Uterus (tissue), 3 donors: ENCODE measurements at regions not wholly inside any gene's neighbourhood (a gene's known extent, or its start where the extent isn't known, plus 50 kb on each side); places are given as distances from the start of the nearest gene placed in this dataset.

Source experiments
- DNase-seq, 2 donors: peaks; one replicate each; pipeline ENCODE4 v3.0.0-alpha.2; 2019 to 2020
- H3K27ac ChIP-seq, 2 donors: fragments of 200-600 bp; sonication (generic); 1 replicate in 1 of 2; 2 replicates in 1 of 2; pipeline ENCODE4 v1.5.1; 2016 to 2018
- H3K27me3 ChIP-seq, 2 donors: fragments of 200-600 bp; sonication (generic); one replicate each; pipeline ENCODE4 v1.5.1; 2018 to 2019; ENCODE audit warnings: control low read depth in 1 of 2
- H3K36me3 ChIP-seq, 2 donors: fragments of 200-600 bp; sonication (generic); one replicate each; pipeline ENCODE4 v1.5.1; 2019; ENCODE audit warnings: control low read depth in 1 of 2
- H3K4me1 ChIP-seq, 2 donors: fragments of 200-600 bp; sonication (generic); one replicate each; pipeline ENCODE4 v1.5.1; 2018 to 2019; ENCODE audit warnings: control low read depth in 1 of 2
- H3K4me3 ChIP-seq, 2 donors: fragments of 200-600 bp; sonication (generic); 1 replicate in 1 of 2; 2 replicates in 1 of 2; pipeline ENCODE4 v1.5.1; 2018 to 2019; ENCODE audit warnings: mild to moderate bottlenecking in 1 of 2
- H3K9me3 ChIP-seq, 2 donors: fragments of 200-600 bp; sonication (generic); one replicate each; pipeline ENCODE4 v1.5.1; 2019; ENCODE audit warnings: control low read depth in 1 of 2
- POLR2A ChIP-seq, 2 donors: fragments of 450-650 bp; IDR thresholded peaks; one replicate each; pipeline ENCODE4 v1.6.1; 2016; ENCODE audit warnings: antibody characterized with exemption in 2 of 2, mild to moderate bottlenecking in 1 of 2, moderate library complexity in 1 of 2
- intact Hi-C: fragments of 100-400 bp; cut with DNase I; formaldehyde crosslinking; loops from one replicate; pipeline ENCODE4 v1.15.1; 2023; ENCODE audit warnings: low total_unique reads
- TF ChIP-seq, protein P1 (sequence below), 4 experiments: fragments of 200-600 bp in 2 of 4; fragments of 450-650 bp in 2 of 4; sonication (generic) in 2 of 4; IDR thresholded peaks; one replicate each; pipeline ENCODE4 v1.5.1; 2016 to 2019; ENCODE audit warnings: antibody characterized with exemption in 4 of 4, mild to moderate bottlenecking in 2 of 4, moderate library complexity in 1 of 4
- donor health status: DM: yes; HTN: yes; CAD: no.

DNA sequence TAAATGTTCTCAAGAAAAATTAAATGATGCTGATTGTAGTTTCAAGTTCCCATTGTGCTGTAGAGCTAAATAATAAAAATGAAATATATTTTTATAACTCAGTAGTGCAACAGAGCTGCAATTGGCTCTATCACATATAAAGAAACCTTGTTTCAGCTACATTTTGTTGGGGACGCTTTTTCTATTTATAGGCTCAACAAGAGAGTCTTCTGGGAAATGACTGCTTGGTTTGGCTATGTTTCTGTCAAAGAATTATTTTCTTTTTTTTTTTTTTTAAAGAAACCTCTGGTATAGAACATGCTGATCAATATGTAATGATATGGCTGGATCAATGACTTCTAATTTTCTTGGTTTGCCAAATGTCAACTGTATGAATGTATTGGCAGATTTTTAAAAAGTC, 76.5 kb downstream of the OTOL1 start:
- no peaks in the 10 kb centered on the region for H3K27me3 ChIP-seq
- H3K4me1 ChIP-seq, result no peaks in the 10 kb centered on the region
- no peak for DNase-seq
- H3K36me3 ChIP-seq, result no peaks in the 10 kb centered on the region
- no peak overlapping the region for H3K4me3 ChIP-seq
- no peak overlapping the region for H3K27ac ChIP-seq
- no peak for TF ChIP-seq POLR2A (IDR thresholded peaks at IDR 0.05)
- TF ChIP-seq, protein P1, sequence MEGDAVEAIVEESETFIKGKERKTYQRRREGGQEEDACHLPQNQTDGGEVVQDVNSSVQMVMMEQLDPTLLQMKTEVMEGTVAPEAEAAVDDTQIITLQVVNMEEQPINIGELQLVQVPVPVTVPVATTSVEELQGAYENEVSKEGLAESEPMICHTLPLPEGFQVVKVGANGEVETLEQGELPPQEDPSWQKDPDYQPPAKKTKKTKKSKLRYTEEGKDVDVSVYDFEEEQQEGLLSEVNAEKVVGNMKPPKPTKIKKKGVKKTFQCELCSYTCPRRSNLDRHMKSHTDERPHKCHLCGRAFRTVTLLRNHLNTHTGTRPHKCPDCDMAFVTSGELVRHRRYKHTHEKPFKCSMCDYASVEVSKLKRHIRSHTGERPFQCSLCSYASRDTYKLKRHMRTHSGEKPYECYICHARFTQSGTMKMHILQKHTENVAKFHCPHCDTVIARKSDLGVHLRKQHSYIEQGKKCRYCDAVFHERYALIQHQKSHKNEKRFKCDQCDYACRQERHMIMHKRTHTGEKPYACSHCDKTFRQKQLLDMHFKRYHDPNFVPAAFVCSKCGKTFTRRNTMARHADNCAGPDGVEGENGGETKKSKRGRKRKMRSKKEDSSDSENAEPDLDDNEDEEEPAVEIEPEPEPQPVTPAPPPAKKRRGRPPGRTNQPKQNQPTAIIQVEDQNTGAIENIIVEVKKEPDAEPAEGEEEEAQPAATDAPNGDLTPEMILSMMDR (IDR thresholded peaks at IDR 0.05), result no peak
- intact Hi-C loops, result no loop called here
- no peaks in the 10 kb centered on the region for H3K9me3 ChIP-seq

DNA sequence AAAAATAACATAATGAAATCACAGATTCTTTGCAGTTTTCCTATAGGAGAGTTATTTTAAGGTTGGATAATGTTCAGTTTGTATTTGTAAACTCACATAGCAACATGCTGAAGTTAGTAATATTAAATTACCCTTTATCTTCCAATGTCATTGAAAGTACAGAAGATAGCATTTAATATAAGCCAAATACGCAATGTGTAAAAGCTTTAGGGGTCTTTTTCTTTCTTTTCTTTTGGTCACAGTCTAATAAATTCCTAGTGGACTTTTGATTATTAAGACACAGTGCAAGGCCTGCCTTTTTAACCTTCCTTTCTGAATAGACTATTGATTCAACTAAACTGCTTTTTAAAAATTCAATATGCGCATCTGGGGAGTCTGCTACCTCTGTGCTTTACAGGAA, 79.3 kb downstream of the OTOL1 start:
- H3K4me1 ChIP-seq, result no peaks in the 10 kb centered on the region
- TF ChIP-seq, protein P1 (IDR thresholded peaks at IDR 0.05), result no peak
- no peak for TF ChIP-seq POLR2A (IDR thresholded peaks at IDR 0.05)
- no peaks in the 10 kb centered on the region for H3K9me3 ChIP-seq
- no peak for DNase-seq
- intact Hi-C loops, result no loop called here
- no peaks in the 10 kb centered on the region for H3K36me3 ChIP-seq
- no peaks in the 10 kb centered on the region for H3K27me3 ChIP-seq
- no peak overlapping the region for H3K4me3 ChIP-seq
- no peak overlapping the region for H3K27ac ChIP-seq

- Histone ChIP-seq H3K4me1 (no peaks in the 10 kb centered on the region), H3K9me3 (no peaks in the 10 kb centered on the region), H3K4me3 (no peak overlapping the region), H3K27me3 (no peaks in the 10 kb centered on the region), H3K27ac (no peak overlapping the region), H3K36me3 (no peaks in the 10 kb centered on the region)
- intact Hi-C loops, result no loop called here
- no peak for DNase-seq
- TF ChIP-seq POLR2A (IDR thresholded peaks at IDR 0.05), result no peak
- TF ChIP-seq, protein P1 (IDR thresholded peaks at IDR 0.05), result no peak
These were observed 79.7 kb downstream of the OTOL1 start for GRCh38 chr3:161576311-161576710.

- no peaks in the 10 kb centered on the region for H3K27me3 ChIP-seq
- intact Hi-C loops, result no loop called here
These were observed 80.3 kb downstream of the OTOL1 start for GRCh38 chr3:161576714-161577510.

GRCh38 chr3:161577662-161578061, 81.1 kb downstream of the OTOL1 start:
- Histone ChIP-seq H3K27me3 (no peaks in the 10 kb centered on the region), H3K4me1 (no peaks in the 10 kb centered on the region), H3K9me3 (no peaks in the 10 kb centered on the region), H3K4me3 (no peak overlapping the region), H3K36me3 (no peaks in the 10 kb centered on the region), H3K27ac (peak overlapping the region in 1 of 2 donors; percentile 8)
- DNase-seq, result no peak
- intact Hi-C loops, result no loop called here
- TF ChIP-seq, protein P1 (IDR thresholded peaks at IDR 0.05), result no peak
- TF ChIP-seq POLR2A (IDR thresholded peaks at IDR 0.05), result no peak

More at GRCh38 chr3:161576714-161577510, 80.3 kb downstream of the OTOL1 start:
- H3K4me1 ChIP-seq, result no peaks in the 10 kb centered on the region
- no peaks in the 10 kb centered on the region for H3K9me3 ChIP-seq
- H3K27ac ChIP-seq, result no peak overlapping the region
- H3K4me3 ChIP-seq, result no peak overlapping the region
- no peak for DNase-seq
- no peak for TF ChIP-seq POLR2A (IDR thresholded peaks at IDR 0.05)
- TF ChIP-seq, protein P1 (IDR thresholded peaks at IDR 0.05), result no peak
- no peaks in the 10 kb centered on the region for H3K36me3 ChIP-seq
